Kidney epithelial cell (primary cell): ENCODE measurements at regions not wholly inside any gene's neighbourhood (a gene's known extent, or its start where the extent isn't known, plus 50 kb on each side); places are given as distances from the start of the nearest gene placed in this dataset.

Source experiments
- DNase-seq: peaks from one replicate; pipeline ENCODE4 v3.0.0-alpha.2; 2010; ENCODE audit warnings: low read depth
- H3K27me3 ChIP-seq: 2 replicates; pipeline ENCODE4 v1.6.0; 2011; ENCODE audit warnings: low read length; ENCODE audit not compliant: control insufficient read depth, insufficient read depth
- H3K36me3 ChIP-seq: 2 replicates; pipeline ENCODE4 v1.5.1; 2011; ENCODE audit warnings: low read length; ENCODE audit not compliant: control insufficient read depth, insufficient read depth
- H3K4me3 ChIP-seq: 2 replicates; pipeline ENCODE4 v1.5.1; 2011; ENCODE audit warnings: low read depth, mild to moderate bottlenecking, control low read depth, low read length
- CTCF ChIP-seq: IDR thresholded peaks from 2 replicates; pipeline ENCODE4 v1.5.1; 2011; ENCODE audit warnings: mild to moderate bottlenecking, moderate library complexity, low read length, control low read depth, inconsistent platforms; ENCODE audit not compliant: insufficient read depth, poor library complexity, severe bottlenecking

GRCh38 chr12:90652280-90652679 lies 302.7 kb downstream of the CCER1 start:
- DNase-seq = no peak
- Histone ChIP-seq H3K4me3 (no peak overlapping the region), H3K27me3 (no peaks in the 10 kb centered on the region), H3K36me3 (no peaks in the 10 kb centered on the region)
- TF ChIP-seq CTCF = no peak

GRCh38 chr12:90645181-90645580 lies 309.8 kb downstream of the CCER1 start:
- H3K4me3 ChIP-seq = no peak overlapping the region
- no peak for TF ChIP-seq CTCF
- H3K36me3 ChIP-seq = no peaks in the 10 kb centered on the region
- no peak for DNase-seq
- no peaks in the 10 kb centered on the region for H3K27me3 ChIP-seq

GRCh38 chr12:90631591-90632212 lies 323.3 kb downstream of the CCER1 start:
- no peaks in the 10 kb centered on the region for H3K27me3 ChIP-seq
- no peak for TF ChIP-seq CTCF
- H3K36me3 ChIP-seq = no peaks in the 10 kb centered on the region
- no peak overlapping the region for H3K4me3 ChIP-seq
- DNase-seq = no peak

- Histone ChIP-seq H3K36me3 (no peaks in the 10 kb centered on the region), H3K27me3 (no peaks in the 10 kb centered on the region), H3K4me3 (no peak overlapping the region)
- DNase-seq = no peak
- TF ChIP-seq CTCF = no peak
These were observed 325.0 kb downstream of the CCER1 start for GRCh38 chr12:90630006-90630405.

- Histone ChIP-seq H3K36me3 (no peaks in the 10 kb centered on the region), H3K4me3 (no peak overlapping the region), H3K27me3 (no peaks in the 10 kb centered on the region)
- DNase-seq = no peak
- TF ChIP-seq CTCF = no peak
These were observed 326.8 kb downstream of the CCER1 start for GRCh38 chr12:90628213-90628612.

GRCh38 chr12:90627180-90627896 lies 327.6 kb downstream of the CCER1 start:
- no peak for TF ChIP-seq CTCF
- no peak for DNase-seq
- Histone ChIP-seq H3K27me3 (no peaks in the 10 kb centered on the region), H3K36me3 (no peaks in the 10 kb centered on the region), H3K4me3 (no peak overlapping the region)
